Gastroesophageal sphincter (tissue), 4 donors: ENCODE measurements at regions not wholly inside any gene's neighbourhood (a gene's known extent, or its start where the extent isn't known, plus 50 kb on each side); places are given as distances from the start of the nearest gene placed in this dataset.

Experiments
- ATAC-seq: fragments of 150-250 bp; one replicate; pipeline ENCODE4 v1.9.1; 2016; ENCODE audit warnings: mild to moderate bottlenecking, moderate library complexity
- H3K27ac ChIP-seq, 4 donors: fragments of 200-600 bp; sonication (generic) in 3 of 4; 1 replicate in 3 of 4; 2 replicates in 1 of 4; pipeline ENCODE4 v1.5.1; 2016 to 2019
- H3K27me3 ChIP-seq: fragments of 200-600 bp; sonication (generic); one replicate; pipeline ENCODE4 v1.5.1; 2019
- H3K36me3 ChIP-seq, 2 donors: fragments of 200-600 bp; sonication (generic); one replicate each; pipeline ENCODE4 v1.5.1; 2019; ENCODE audit warnings: control low read depth in 1 of 2
- H3K4me1 ChIP-seq, 3 donors: fragments of 200-600 bp; sonication (generic); 1 replicate in 2 of 3; 2 replicates in 1 of 3; pipeline ENCODE4 v1.5.1; 2016 to 2019; ENCODE audit warnings: control low read depth in 2 of 3
- H3K4me3 ChIP-seq, 2 donors: fragments of 200-600 bp; sonication (generic); one replicate each; pipeline ENCODE4 v1.5.1; 2019; ENCODE audit warnings: mild to moderate bottlenecking in 1 of 2, moderate library complexity in 1 of 2
- H3K9me3 ChIP-seq, 3 donors: fragments of 200-600 bp; sonication (generic); one replicate each; pipeline ENCODE4 v1.5.1; 2017 to 2019; ENCODE audit warnings: control low read depth in 2 of 3
- EP300 ChIP-seq: sonication (generic); formaldehyde crosslinking; IDR thresholded peaks from one replicate; pipeline ENCODE4 v1.6.1; 2017; ENCODE audit warnings: antibody characterized with exemption, mild to moderate bottlenecking
- POLR2A ChIP-seq, 2 donors: fragments of 450-650 bp; IDR thresholded peaks; one replicate each; pipeline ENCODE4 v1.6.1; 2017; ENCODE audit warnings: antibody characterized with exemption in 2 of 2, mild to moderate bottlenecking in 2 of 2, moderate library complexity in 1 of 2
- POLR2AphosphoS5 ChIP-seq: sonication (generic); formaldehyde crosslinking; IDR thresholded peaks from one replicate; pipeline ENCODE4 v1.6.1; 2017; ENCODE audit warnings: antibody characterized with exemption
- WGBS, 2 donors: methylation state at CpG; one replicate each; pipeline ENCODE4 v1.1.5; 2018; ENCODE audit warnings: low coverage in 1 of 2; 5-methylcytosine and 5-hydroxymethylcytosine counted together
- TF ChIP-seq, protein P1 (sequence below), 4 experiments: fragments of 200-600 bp in 2 of 4; fragments of 450-650 bp in 2 of 4; sonication (generic) in 1 of 4; IDR thresholded peaks; one replicate each; pipeline ENCODE4 v1.5.1; 2017 to 2019; ENCODE audit warnings: antibody characterized with exemption in 4 of 4, mild to moderate bottlenecking in 2 of 4, moderate library complexity in 2 of 4

DNA sequence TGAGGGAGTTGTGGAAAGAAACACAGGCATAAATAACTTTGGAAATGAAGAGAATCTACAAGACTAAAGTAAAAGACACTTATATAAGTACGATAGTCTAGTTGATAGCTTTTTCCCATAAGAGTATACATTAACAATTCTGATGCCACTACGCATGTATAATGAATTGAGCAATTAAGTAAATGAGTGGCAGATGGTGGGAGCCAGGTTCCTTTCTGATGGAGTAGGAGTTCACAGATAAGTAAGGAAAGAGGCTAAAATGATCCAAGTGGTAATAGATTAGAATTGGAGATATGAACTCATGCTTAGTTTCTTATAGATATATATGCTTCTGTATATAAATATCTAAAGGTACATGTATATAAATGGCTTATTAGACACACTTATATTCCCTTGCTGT lies 368.3 kb downstream of the FAM181B start:
- no peak overlapping the region for H3K27ac ChIP-seq
- TF ChIP-seq EP300 (no peak), POLR2A (IDR thresholded peaks at IDR 0.05) (no peak), POLR2AphosphoS5 (no peak)
- TF ChIP-seq, protein P1, sequence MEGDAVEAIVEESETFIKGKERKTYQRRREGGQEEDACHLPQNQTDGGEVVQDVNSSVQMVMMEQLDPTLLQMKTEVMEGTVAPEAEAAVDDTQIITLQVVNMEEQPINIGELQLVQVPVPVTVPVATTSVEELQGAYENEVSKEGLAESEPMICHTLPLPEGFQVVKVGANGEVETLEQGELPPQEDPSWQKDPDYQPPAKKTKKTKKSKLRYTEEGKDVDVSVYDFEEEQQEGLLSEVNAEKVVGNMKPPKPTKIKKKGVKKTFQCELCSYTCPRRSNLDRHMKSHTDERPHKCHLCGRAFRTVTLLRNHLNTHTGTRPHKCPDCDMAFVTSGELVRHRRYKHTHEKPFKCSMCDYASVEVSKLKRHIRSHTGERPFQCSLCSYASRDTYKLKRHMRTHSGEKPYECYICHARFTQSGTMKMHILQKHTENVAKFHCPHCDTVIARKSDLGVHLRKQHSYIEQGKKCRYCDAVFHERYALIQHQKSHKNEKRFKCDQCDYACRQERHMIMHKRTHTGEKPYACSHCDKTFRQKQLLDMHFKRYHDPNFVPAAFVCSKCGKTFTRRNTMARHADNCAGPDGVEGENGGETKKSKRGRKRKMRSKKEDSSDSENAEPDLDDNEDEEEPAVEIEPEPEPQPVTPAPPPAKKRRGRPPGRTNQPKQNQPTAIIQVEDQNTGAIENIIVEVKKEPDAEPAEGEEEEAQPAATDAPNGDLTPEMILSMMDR (IDR thresholded peaks at IDR 0.05): no peak
- no peaks in the 10 kb centered on the region for H3K4me1 ChIP-seq
- 78 to 83% methylated on average over 2 of the region's 2 CpGs for WGBS, 2 donors
- H3K36me3 ChIP-seq: no peaks in the 10 kb centered on the region
- no peak overlapping the region for H3K4me3 ChIP-seq
- ATAC-seq: no peak
- H3K9me3 ChIP-seq: no peaks in the 10 kb centered on the region
- no peaks in the 10 kb centered on the region for H3K27me3 ChIP-seq

DNA sequence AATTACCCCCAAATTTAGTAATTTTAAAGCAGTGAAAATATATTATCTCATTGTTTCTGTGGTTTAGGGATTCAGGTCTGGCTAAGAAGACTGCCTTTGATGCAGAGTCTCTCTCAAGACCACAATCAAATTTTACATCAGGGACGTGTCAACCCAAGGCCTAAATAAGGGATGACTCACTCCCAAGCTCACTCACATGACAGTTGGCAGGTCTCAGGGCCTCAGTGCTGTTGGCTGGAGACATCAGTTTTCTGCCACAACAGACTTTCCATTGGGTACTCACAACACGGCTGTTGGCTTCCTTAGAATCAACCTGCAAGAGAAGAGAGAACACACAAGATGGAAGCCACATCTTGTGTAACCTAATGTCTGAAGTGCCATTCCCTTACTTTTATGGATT lies 377.3 kb downstream of the FAM181B start:
- Histone ChIP-seq H3K4me1 (no peaks in the 10 kb centered on the region), H3K4me3 (no peak overlapping the region), H3K9me3 (peaks cover 0 to 15% (median 0%) of the 10 kb centered on the region in 3 donors), H3K27ac (no peak overlapping the region), H3K36me3 (no peaks in the 10 kb centered on the region), H3K27me3 (no peaks in the 10 kb centered on the region)
- TF ChIP-seq, protein P1 (IDR thresholded peaks at IDR 0.05): no peak
- no peak for TF ChIP-seq POLR2AphosphoS5
- TF ChIP-seq POLR2A (IDR thresholded peaks at IDR 0.05): no peak
- no peak for TF ChIP-seq EP300
- 38% methylated on average over 2 of the region's 2 CpGs; no CpG with 5 or more reads in 1 of the 2 donors for WGBS, 2 donors
- no peak for ATAC-seq

DNA sequence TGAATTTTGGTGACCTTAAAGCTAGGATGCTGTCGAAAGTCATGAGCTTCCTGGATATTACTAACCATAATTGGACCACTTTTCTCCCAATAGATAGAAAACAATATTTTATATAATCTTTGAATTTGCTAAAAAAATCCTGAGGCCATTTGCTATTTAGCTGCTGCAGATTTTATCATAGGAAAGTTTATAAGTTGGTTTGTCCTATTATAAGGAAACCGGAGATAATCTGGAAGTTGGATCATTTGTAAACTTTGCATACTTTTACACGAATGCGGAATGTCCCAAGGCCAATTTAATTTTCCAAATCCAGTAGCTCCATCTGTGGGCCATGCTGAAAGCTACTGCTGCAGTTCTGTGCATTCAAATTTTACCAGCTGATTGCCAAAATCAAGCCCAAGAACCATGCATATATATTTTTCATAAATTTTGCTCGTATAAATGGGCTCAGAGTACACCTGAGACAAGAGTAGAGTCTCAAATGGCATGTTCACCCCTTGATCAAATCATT lies 378.3 kb downstream of the FAM181B start:
- no peaks in the 10 kb centered on the region for H3K4me1 ChIP-seq
- H3K27ac ChIP-seq: no peak overlapping the region
- H3K4me3 ChIP-seq: no peak overlapping the region
- no peaks in the 10 kb centered on the region for H3K36me3 ChIP-seq
- TF ChIP-seq, protein P1 (IDR thresholded peaks at IDR 0.05): no peak
- no peak for TF ChIP-seq POLR2AphosphoS5
- no peak for TF ChIP-seq EP300
- TF ChIP-seq POLR2A (IDR thresholded peaks at IDR 0.05): no peak
- H3K9me3 ChIP-seq: peaks cover 0 to 15% (median 0%) of the 10 kb centered on the region in 3 donors
- ATAC-seq: no peak
- no peaks in the 10 kb centered on the region for H3K27me3 ChIP-seq
- WGBS, 2 donors: 69 to 70% methylated on average over 5 of the region's 5 CpGs

DNA sequence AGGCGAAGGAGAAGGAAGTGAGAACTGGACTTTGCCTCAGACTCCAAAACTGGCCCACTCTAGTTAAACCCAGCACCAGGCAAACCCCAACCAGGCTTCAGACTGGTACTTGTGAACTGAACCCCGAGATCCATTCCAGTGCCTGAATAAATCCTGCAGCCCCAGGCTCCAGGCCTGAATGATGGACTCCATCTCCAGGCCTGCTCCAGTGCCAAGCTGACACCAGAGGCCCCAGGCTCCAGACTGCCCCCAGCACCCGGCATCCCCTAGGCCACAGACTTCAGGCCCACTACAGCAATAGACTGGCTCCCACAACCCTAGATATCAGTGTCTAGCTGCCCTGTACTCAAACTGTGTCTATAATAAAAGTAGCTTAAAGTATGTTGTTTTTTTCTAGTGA lies 406.8 kb downstream of the FAM181B start:
- Histone ChIP-seq H3K36me3 (no peaks in the 10 kb centered on the region), H3K27ac (no peak overlapping the region), H3K9me3 (no peaks in the 10 kb centered on the region), H3K4me1 (no peaks in the 10 kb centered on the region), H3K27me3 (no peaks in the 10 kb centered on the region), H3K4me3 (no peak overlapping the region)
- 72 to 100% methylated on average over 3 of the region's 3 CpGs for WGBS, 2 donors
- no peak for ATAC-seq
- TF ChIP-seq, protein P1 (IDR thresholded peaks at IDR 0.05): no peak
- no peak for TF ChIP-seq POLR2A (IDR thresholded peaks at IDR 0.05)
- TF ChIP-seq EP300: no peak
- no peak for TF ChIP-seq POLR2AphosphoS5

DNA sequence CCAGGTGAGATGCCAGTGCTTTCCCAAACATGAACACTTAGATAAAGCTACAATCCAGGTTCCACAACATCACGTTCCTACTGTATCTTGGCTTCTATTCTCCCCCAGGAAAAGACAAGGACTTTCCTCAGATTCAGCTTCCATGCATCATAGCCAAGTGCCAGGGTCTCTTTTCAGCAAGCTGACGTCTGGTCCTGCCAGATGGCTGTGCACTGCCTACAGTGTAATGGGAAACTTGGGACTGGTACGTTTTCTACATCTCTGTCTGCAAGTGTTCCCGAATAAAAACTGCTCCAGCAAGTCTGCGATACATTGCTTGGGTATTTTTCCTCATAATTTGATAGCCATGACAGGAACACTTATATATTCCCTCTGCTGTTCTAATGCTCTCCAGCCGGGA lies 412.5 kb downstream of the FAM181B start:
- Histone ChIP-seq H3K4me3 (no peak overlapping the region), H3K27ac (no peak overlapping the region), H3K36me3 (no peaks in the 10 kb centered on the region), H3K27me3 (no peaks in the 10 kb centered on the region), H3K9me3 (no peaks in the 10 kb centered on the region), H3K4me1 (no peaks in the 10 kb centered on the region)
- no peak for ATAC-seq
- 68 to 76% methylated on average over 3 to 6 of the region's 6 CpGs for WGBS, 2 donors
- TF ChIP-seq POLR2AphosphoS5 (no peak), EP300 (no peak), POLR2A (IDR thresholded peaks at IDR 0.05) (no peak)
- TF ChIP-seq, protein P1 (IDR thresholded peaks at IDR 0.05): no peak
